ENCODE measurements at regions not wholly inside any gene's neighbourhood (a gene's known extent, or its start where the extent isn't known, plus 50 kb on each side); places are given as distances from the start of the nearest gene placed in this dataset.

DNA sequence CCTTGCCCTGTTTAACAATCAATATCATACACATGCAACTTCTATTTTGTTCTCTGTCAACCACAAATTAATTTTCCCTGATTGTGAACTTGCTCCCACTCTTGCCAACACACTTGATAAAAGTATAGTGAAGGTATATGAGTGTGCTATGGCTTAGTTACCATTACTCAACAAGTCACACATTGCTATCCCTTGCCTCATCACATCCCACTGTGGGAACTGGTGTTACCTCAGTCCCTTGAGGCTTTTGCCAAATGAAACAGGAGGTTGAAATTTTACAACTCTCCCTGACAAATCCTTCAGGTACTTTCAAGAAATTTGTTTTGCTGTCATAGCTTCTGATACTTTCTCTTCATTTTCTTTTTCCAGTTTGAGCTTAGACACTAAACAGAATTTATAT lies 472.5 kb upstream of the SEMA3D start:
- no peak for DNase-seq
- H3K27ac ChIP-seq (replicated peaks) = no peak overlapping the region
- TF ChIP-seq, protein P1, sequence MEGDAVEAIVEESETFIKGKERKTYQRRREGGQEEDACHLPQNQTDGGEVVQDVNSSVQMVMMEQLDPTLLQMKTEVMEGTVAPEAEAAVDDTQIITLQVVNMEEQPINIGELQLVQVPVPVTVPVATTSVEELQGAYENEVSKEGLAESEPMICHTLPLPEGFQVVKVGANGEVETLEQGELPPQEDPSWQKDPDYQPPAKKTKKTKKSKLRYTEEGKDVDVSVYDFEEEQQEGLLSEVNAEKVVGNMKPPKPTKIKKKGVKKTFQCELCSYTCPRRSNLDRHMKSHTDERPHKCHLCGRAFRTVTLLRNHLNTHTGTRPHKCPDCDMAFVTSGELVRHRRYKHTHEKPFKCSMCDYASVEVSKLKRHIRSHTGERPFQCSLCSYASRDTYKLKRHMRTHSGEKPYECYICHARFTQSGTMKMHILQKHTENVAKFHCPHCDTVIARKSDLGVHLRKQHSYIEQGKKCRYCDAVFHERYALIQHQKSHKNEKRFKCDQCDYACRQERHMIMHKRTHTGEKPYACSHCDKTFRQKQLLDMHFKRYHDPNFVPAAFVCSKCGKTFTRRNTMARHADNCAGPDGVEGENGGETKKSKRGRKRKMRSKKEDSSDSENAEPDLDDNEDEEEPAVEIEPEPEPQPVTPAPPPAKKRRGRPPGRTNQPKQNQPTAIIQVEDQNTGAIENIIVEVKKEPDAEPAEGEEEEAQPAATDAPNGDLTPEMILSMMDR (IDR thresholded peaks at IDR 0.05; ENCODE audit: borderline replicate concordance) = no peak
- intact Hi-C loops (cut with micrococcal nuclease) = no loop called here
- no peaks in the 10 kb centered on the region for H3K4me1 ChIP-seq
- H3K36me3 ChIP-seq = no peaks in the 10 kb centered on the region
- no peaks in the 10 kb centered on the region for H3K27me3 ChIP-seq (ENCODE audit: low read depth)
- H3K4me3 ChIP-seq = no peak overlapping the region
- H3K9me3 ChIP-seq (replicated peaks) = peaks cover 6% of the 10 kb centered on the region

DNA sequence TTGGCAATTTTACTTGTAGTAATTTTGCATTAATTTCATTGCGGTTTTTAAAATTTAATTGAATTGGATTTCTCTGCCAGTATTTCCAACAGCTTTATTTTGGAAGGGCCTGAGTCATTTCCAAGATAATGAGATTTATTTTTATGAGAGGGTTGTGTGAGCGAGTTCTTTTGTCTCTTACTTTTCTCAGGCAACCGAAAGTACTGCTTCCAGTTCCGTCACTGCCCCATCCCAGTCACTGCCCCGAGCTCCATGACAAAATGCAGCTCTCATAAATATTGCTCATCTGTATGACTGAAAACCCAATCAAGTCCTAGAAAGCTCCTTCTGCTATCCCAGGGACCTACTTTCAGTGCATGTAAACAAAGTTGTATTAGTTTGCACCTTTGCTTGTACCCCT lies 468.4 kb upstream of the SEMA3D start:
- intact Hi-C loops (cut with micrococcal nuclease) = no loop called here
- no peak for DNase-seq
- TF ChIP-seq, protein P1 (IDR thresholded peaks at IDR 0.05; ENCODE audit: borderline replicate concordance) = no peak
- no peaks in the 10 kb centered on the region for H3K27me3 ChIP-seq (ENCODE audit: low read depth)
- H3K36me3 ChIP-seq = no peaks in the 10 kb centered on the region
- H3K4me1 ChIP-seq = no peaks in the 10 kb centered on the region
- H3K9me3 ChIP-seq (replicated peaks) = peaks cover 6% of the 10 kb centered on the region
- H3K27ac ChIP-seq (replicated peaks) = no peak overlapping the region
- H3K4me3 ChIP-seq = no peak overlapping the region

GRCh38 chr7:85644272-85644671 lies 457.4 kb upstream of the SEMA3D start:
- Histone ChIP-seq H3K4me3 (no peak overlapping the region), H3K9me3 (replicated peaks) (no peaks in the 10 kb centered on the region), H3K4me1 (no peaks in the 10 kb centered on the region), H3K27me3 (ENCODE audit: low read depth) (no peaks in the 10 kb centered on the region), H3K36me3 (no peaks in the 10 kb centered on the region), H3K27ac (replicated peaks) (no peak overlapping the region)
- TF ChIP-seq, protein P1 (IDR thresholded peaks at IDR 0.05; ENCODE audit: borderline replicate concordance) = no peak
- no peak for DNase-seq
- intact Hi-C loops (cut with micrococcal nuclease) = no loop called here

DNA sequence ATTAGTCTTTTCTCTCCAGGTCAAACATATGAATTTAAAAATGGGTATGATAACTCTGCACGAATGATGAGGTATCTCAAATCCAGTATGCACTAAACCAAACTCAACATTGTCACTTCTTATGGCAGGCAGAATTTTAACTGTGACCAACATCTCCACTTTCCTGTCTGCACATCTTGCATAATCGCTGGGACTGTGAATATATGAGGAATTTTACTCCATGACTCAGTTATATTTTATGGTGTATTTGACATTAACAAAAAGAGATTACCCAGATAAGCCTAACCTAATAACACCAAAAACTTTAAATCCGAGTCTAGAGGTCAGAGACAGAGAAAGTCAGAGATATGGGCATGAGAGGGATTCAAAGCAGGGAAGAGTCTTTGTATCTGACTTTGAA lies 454.5 kb upstream of the SEMA3D start:
- H3K9me3 ChIP-seq (replicated peaks) = no peaks in the 10 kb centered on the region
- H3K4me3 ChIP-seq = no peak overlapping the region
- intact Hi-C loops (cut with micrococcal nuclease) = no loop called here
- no peaks in the 10 kb centered on the region for H3K4me1 ChIP-seq
- no peak for DNase-seq
- no peak overlapping the region for H3K27ac ChIP-seq (replicated peaks)
- no peaks in the 10 kb centered on the region for H3K27me3 ChIP-seq (ENCODE audit: low read depth)
- TF ChIP-seq, protein P1 (IDR thresholded peaks at IDR 0.05; ENCODE audit: borderline replicate concordance) = no peak
- H3K36me3 ChIP-seq = no peaks in the 10 kb centered on the region

DNA sequence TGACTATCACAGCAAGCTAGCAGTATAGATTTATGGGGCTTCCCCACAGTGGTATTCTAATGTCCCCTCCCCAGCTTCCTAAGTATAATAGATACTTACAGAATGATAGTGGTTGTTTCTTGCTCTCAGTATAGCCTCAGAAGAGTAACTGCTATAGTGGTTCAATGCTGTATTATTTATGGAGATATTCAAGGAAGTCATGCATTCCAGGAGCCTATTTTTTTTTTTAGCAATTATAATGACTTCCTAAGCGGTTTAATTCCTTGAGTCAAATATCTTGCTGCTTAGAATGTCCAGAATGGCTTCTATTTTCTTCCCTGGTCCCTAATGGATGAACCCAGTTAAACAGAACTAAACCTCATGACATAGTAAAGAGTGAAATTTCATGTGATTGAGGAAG lies 451.5 kb upstream of the SEMA3D start:
- Histone ChIP-seq H3K4me1 (no peaks in the 10 kb centered on the region), H3K9me3 (replicated peaks) (no peaks in the 10 kb centered on the region), H3K27me3 (ENCODE audit: low read depth) (no peaks in the 10 kb centered on the region), H3K4me3 (no peak overlapping the region), H3K27ac (replicated peaks) (no peak overlapping the region), H3K36me3 (no peaks in the 10 kb centered on the region)
- TF ChIP-seq, protein P1 (IDR thresholded peaks at IDR 0.05; ENCODE audit: borderline replicate concordance) = no peak
- no peak for DNase-seq
- intact Hi-C loops (cut with micrococcal nuclease) = no loop called here

DNA sequence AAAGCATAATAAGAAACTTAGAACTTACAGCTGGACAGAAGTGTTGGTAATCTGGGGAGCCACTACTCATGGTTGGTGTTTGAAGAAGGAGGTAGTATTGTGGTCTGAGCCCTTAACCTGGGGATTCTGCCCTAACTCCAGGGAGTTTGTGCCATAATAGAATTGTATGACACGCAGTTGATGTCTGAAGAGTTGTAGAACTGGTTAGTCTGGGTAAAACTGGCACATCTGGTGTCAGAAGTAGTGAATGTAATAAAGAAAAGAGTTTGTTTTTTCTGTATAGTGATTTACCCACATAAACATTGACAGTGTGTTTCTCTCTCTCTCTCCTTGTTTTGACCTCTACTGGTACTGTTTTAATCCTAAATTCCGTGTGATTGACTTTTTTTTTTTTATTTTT lies 448.1 kb upstream of the SEMA3D start:
- Histone ChIP-seq H3K4me1 (no peaks in the 10 kb centered on the region), H3K4me3 (no peak overlapping the region), H3K27ac (replicated peaks) (no peak overlapping the region), H3K27me3 (ENCODE audit: low read depth) (no peaks in the 10 kb centered on the region), H3K36me3 (no peaks in the 10 kb centered on the region), H3K9me3 (replicated peaks) (peaks cover 3% of the 10 kb centered on the region)
- intact Hi-C loops (cut with micrococcal nuclease) = no loop called here
- DNase-seq = no peak
- TF ChIP-seq, protein P1 (IDR thresholded peaks at IDR 0.05; ENCODE audit: borderline replicate concordance) = no peak

Measured in left ventricle myocardium inferior (tissue), 1 donor.